HFFc6 (cell line): ENCODE measurements at regions not wholly inside any gene's neighbourhood (a gene's known extent, or its start where the extent isn't known, plus 50 kb on each side); places are given as distances from the start of the nearest gene placed in this dataset.
"Not testable (repeated sequence)": the region's sequence is repeated elsewhere in the genome, so short reads cannot be mapped to it uniquely, and the experiment has no call there.

Experiments used
- DNase-seq: peaks from one replicate; pipeline ENCODE4 v3.0.0-alpha.2; 2018
- H3K27ac Mint-ChIP-seq: 2 replicates; pipeline ENCODE4 v1.8.0; 2020; ENCODE audit warnings: mild to moderate bottlenecking, mixed read lengths
- H3K27me3 Mint-ChIP-seq: 2 replicates; pipeline ENCODE4 v1.8.0; 2021; ENCODE audit warnings: mild to moderate bottlenecking, moderate library complexity, mixed read lengths; ENCODE audit not compliant: insufficient read depth
- H3K36me3 Mint-ChIP-seq: 2 replicates; pipeline ENCODE4 v1.8.0; 2021; ENCODE audit warnings: low read depth, mixed read lengths
- H3K4me1 Mint-ChIP-seq: 2 replicates; pipeline ENCODE4 v1.8.0; 2020; ENCODE audit warnings: low read depth, mixed read lengths
- H3K4me3 Mint-ChIP-seq: 2 replicates; pipeline ENCODE4 v1.8.0; 2020; ENCODE audit warnings: mild to moderate bottlenecking, moderate library complexity, mixed read lengths
- H3K9me3 Mint-ChIP-seq: 2 replicates; pipeline ENCODE4 v1.8.0; 2020; ENCODE audit warnings: mild to moderate bottlenecking, mixed read lengths
- CTCF ChIP-seq: fragments of 200-600 bp; sonication (generic); IDR thresholded peaks from 2 replicates; pipeline ENCODE4 v1.5.0; 2021; ENCODE audit warnings: antibody characterized with exemption, mild to moderate bottlenecking

DNA sequence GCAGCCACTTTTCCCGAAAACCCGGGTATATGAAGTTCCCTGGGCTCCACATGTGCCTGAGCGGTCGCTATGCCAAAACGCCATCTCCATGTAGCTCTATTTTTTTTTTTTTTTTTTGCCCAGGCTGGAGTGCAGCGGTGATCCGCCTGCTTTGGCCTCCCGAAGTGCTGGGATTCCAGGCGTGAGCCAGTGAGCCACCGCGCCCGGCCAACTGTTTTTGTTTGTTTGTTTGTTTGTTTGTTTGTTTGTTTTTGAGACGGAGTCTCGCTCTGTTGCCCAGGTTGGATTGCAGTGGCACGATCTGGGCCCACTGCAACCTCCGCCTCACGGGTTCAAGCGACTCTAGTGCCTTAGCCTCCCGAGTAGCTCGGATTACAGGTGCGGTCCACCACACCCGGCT is 237.5 kb upstream of the IRAK1BP1 start:
- Mint-ChIP-seq H3K27me3 (no peaks in the 10 kb centered on the region), H3K27ac (no peak overlapping the region), H3K4me3 (no peak overlapping the region), H3K4me1 (no peaks in the 10 kb centered on the region), H3K9me3 (no peaks in the 10 kb centered on the region), H3K36me3 (no peaks in the 10 kb centered on the region)
- DNase-seq: no peak
- TF ChIP-seq CTCF: no peak

GRCh38 chr6:78631976-78632375 is 235.4 kb upstream of the IRAK1BP1 start:
- H3K4me3 Mint-ChIP-seq: no peak overlapping the region
- no peak overlapping the region for H3K27ac Mint-ChIP-seq
- no peaks in the 10 kb centered on the region for H3K27me3 Mint-ChIP-seq
- no peaks in the 10 kb centered on the region for H3K9me3 Mint-ChIP-seq
- no peak for TF ChIP-seq CTCF
- H3K36me3 Mint-ChIP-seq: no peaks in the 10 kb centered on the region
- no peak for DNase-seq
- H3K4me1 Mint-ChIP-seq: no peaks in the 10 kb centered on the region

- Mint-ChIP-seq H3K27me3 (0 out of 2 replicates have a peak, but pooled peaks cover 1% of the 10 kb centered on the region), H3K4me3 (no peak overlapping the region), H3K9me3 (peaks cover 8% of the 10 kb centered on the region; the same call in 1 of the 2 replicates), H3K36me3 (0 out of 2 replicates have a peak, but pooled peaks cover 4% of the 10 kb centered on the region), H3K27ac (no peak overlapping the region), H3K4me1 (no peaks in the 10 kb centered on the region)
- DNase-seq: no peak
- no peak for TF ChIP-seq CTCF
Measured at GRCh38 chr6:78639111-78640110, 227.9 kb upstream of the IRAK1BP1 start.

DNA sequence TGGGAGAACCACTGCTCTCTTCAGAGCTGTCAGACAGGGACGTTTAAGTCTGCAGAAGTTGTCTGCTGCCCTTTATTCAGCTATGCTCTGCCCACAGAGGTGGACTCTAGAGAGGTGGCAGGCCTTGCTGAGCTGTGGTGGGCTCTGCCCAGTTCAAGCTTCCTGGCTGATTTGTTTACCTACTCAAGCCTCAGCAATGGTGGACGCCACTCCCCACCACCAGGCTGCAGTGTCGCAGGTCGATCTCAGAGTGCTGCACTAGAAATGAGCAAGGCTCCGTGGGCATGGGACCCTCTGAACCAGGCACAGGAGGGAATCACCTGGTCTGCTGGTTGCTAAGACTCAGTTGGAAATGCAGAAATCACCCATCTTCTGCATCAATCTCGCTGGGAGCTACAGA is 223.4 kb upstream of the IRAK1BP1 start:
- H3K4me3 Mint-ChIP-seq, H3K27ac Mint-ChIP-seq, H3K9me3 Mint-ChIP-seq, DNase-seq, H3K27me3 Mint-ChIP-seq, H3K36me3 Mint-ChIP-seq, H3K4me1 Mint-ChIP-seq: not testable (repeated sequence)

- H3K27me3 Mint-ChIP-seq, H3K4me3 Mint-ChIP-seq, H3K9me3 Mint-ChIP-seq, H3K4me1 Mint-ChIP-seq, DNase-seq, H3K27ac Mint-ChIP-seq, H3K36me3 Mint-ChIP-seq: not testable (repeated sequence)
Measured at GRCh38 chr6:78646542-78647415, 220.6 kb upstream of the IRAK1BP1 start.

DNA sequence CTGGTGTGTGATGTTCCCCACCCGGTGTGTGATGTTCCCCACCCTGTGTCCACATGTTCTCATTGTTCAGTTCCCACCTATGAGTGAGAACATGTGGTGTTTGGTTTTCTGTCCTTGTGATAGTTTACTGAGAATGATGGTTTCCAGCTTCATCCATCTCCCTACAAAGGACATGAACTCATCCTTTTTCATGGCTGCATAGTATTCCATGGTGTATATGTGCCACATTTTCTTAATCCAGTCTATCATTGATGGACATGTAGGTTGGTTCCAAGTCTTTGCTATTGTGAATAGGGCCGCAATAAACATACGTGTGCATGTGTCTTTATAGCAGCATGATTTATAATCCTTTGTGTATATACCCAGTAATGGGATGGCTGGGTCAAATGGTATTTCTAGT is 201.5 kb upstream of the IRAK1BP1 start:
- not testable (repeated sequence) for H3K4me1 Mint-ChIP-seq, H3K27me3 Mint-ChIP-seq, H3K9me3 Mint-ChIP-seq, DNase-seq, H3K36me3 Mint-ChIP-seq, H3K27ac Mint-ChIP-seq, H3K4me3 Mint-ChIP-seq

DNA sequence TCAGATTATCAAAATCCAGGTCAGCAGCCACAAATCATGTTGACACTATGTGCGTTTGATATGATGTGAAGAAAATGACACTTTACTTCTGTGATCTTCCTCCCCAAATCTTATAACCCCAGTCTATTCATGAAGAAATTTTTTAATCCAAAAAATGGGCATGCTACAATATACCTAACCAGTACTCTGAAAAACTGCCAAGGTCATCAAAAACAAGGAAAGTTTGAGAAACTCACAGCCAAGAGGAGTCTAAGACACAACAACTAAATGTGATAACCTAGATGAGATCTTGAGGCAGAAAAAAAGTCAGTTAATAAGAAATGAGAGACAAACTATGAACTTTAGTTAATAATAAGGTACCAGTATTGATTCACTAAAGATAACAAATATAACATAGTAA is 200.6 kb upstream of the IRAK1BP1 start:
- no peak overlapping the region for H3K4me3 Mint-ChIP-seq
- no peak overlapping the region for H3K27ac Mint-ChIP-seq
- no peaks in the 10 kb centered on the region for H3K27me3 Mint-ChIP-seq
- no peaks in the 10 kb centered on the region for H3K4me1 Mint-ChIP-seq
- H3K9me3 Mint-ChIP-seq: no peaks in the 10 kb centered on the region
- DNase-seq: no peak
- H3K36me3 Mint-ChIP-seq: no peaks in the 10 kb centered on the region
- TF ChIP-seq CTCF: no peak
